Right lobe of liver (tissue), 4 donors: ENCODE measurements at regions not wholly inside any gene's neighbourhood (a gene's known extent, or its start where the extent isn't known, plus 50 kb on each side); places are given as distances from the start of the nearest gene placed in this dataset.

Source experiments
- CTCF ChIP-seq, 4 donors: fragments of 200-600 bp in 3 of 4; fragments of 450-650 bp in 1 of 4; IDR thresholded peaks; one replicate each; pipeline versions ENCODE4 v1.5.1 to v1.8.0; 2016 to 2022; ENCODE audit warnings: antibody characterized with exemption in 4 of 4, mild to moderate bottlenecking in 2 of 4
- POLR2A ChIP-seq: fragments of 450-650 bp; IDR thresholded peaks from one replicate; pipeline ENCODE4 v1.6.1; 2017; ENCODE audit warnings: antibody characterized with exemption, mild to moderate bottlenecking
- donor health status: DM: no; HTN: no; CAD: no.
- donor health status: DM: no; HTN: no; CAD: no.
- donor health status: DM: no; HTN: yes; CAD: no.

- TF ChIP-seq CTCF (IDR thresholded peaks at IDR 0.05) (no peak), POLR2A (no peak)
Observed at GRCh38 chr19:31875591-31875990, 469.8 kb upstream of the ZNF507 start.
